IMR-90 (cell line): ENCODE measurements at regions not wholly inside any gene's neighbourhood (a gene's known extent, or its start where the extent isn't known, plus 50 kb on each side); places are given as distances from the start of the nearest gene placed in this dataset.

Source experiments
- ATAC-seq: fragments of 200-7000 bp; cut with Tn5 transposase; 2 replicates; pipeline ENCODE4 v1.9.1; 2020; ENCODE audit warnings: low read depth, mild to moderate bottlenecking, moderate library complexity
- BruUV-seq: library from RNA; stranded (reverse); fragments of 400-500 nt; replicated peaks from 2 replicates; lab custom pipeline; 2021; lab: Mats Ljungman, UMichigan
- CTCF ChIA-PET: fragments of 300-600 bp; formaldehyde crosslinking; extraction: SDS; loops from one replicate; lab custom pipeline; 2021; ENCODE audit warnings: antibody characterized with exemption; lab: Yijun Ruan, JAX
- POLR2A ChIA-PET: fragments of 300-600 bp; sonication (Branson Sonifier 250); formaldehyde crosslinking; loops from one replicate; lab custom pipeline; 2022; ENCODE audit warnings: antibody characterized with exemption; ENCODE audit not compliant: unreplicated experiment; lab: Charles Lee
- DNase-seq: peaks from one replicate; pipeline ENCODE4 v3.0.0; 2013
- H2AFZ ChIP-seq: replicated peaks from 2 replicates; pipeline ENCODE3; 2013; ENCODE audit warnings: low read length, mild to moderate bottlenecking; ENCODE audit not compliant: poor library complexity
- H2AK5ac ChIP-seq: 2 replicates; pipeline ENCODE4 v1.6.1; 2013; ENCODE audit warnings: low read depth, low read length, inconsistent platforms
- H2AK9ac ChIP-seq: replicated peaks from 2 replicates; pipeline ENCODE3; 2013; ENCODE audit warnings: mild to moderate bottlenecking, low read depth, low read length, moderate library complexity; ENCODE audit not compliant: poor library complexity
- H2BK120ac ChIP-seq: 2 replicates; pipeline ENCODE4 v1.6.1; 2013; ENCODE audit warnings: low read depth, low read length, inconsistent platforms
- H2BK15ac ChIP-seq: 3 replicates; pipeline ENCODE4 v1.6.1; 2013; ENCODE audit warnings: low read depth, low read length, inconsistent platforms
- H2BK20ac ChIP-seq: 2 replicates; pipeline ENCODE4 v1.6.1; 2013; ENCODE audit warnings: low read depth, mild to moderate bottlenecking, inconsistent platforms, low read length, moderate library complexity
- H2BK5ac ChIP-seq: 2 replicates; pipeline ENCODE4 v1.6.1; 2013; ENCODE audit warnings: mild to moderate bottlenecking, low read depth, low read length, inconsistent platforms; ENCODE audit not compliant: poor library complexity, severe bottlenecking
- H3K14ac ChIP-seq: replicated peaks from 2 replicates; pipeline ENCODE4 v1.6.1; 2013; ENCODE audit warnings: low read depth, low read length, inconsistent platforms
- H3K18ac ChIP-seq: 2 replicates; pipeline ENCODE4 v1.6.1; 2013; ENCODE audit warnings: low read depth, low read length, control low read depth
- H3K23ac ChIP-seq: 2 replicates; pipeline ENCODE4 v1.6.1; 2013; ENCODE audit warnings: low read depth, low read length, inconsistent platforms
- H3K27ac ChIP-seq: 2 replicates; pipeline ENCODE4 v1.5.1; 2013; ENCODE audit warnings: mild to moderate bottlenecking, control low read depth, low read length; ENCODE audit not compliant: insufficient read depth
- H3K27me3 ChIP-seq: 2 replicates; pipeline ENCODE4 v1.6.1; 2013; ENCODE audit warnings: low read length; ENCODE audit not compliant: control insufficient read depth, insufficient read depth
- H3K36me3 ChIP-seq: 2 replicates; pipeline ENCODE4 v1.6.1; 2013; ENCODE audit warnings: low read length, mixed read lengths; ENCODE audit not compliant: control insufficient read depth, insufficient read depth
- H3K4ac ChIP-seq: 2 replicates; pipeline ENCODE4 v1.6.1; 2013; ENCODE audit warnings: low read depth, low read length, inconsistent platforms
- H3K4me1 ChIP-seq: 2 replicates; pipeline ENCODE4 v1.6.1; 2013; ENCODE audit warnings: low read length, mixed read lengths; ENCODE audit not compliant: control insufficient read depth, insufficient read depth
- H3K4me2 ChIP-seq: 2 replicates; pipeline ENCODE4 v1.6.1; 2013; ENCODE audit warnings: low read depth, mild to moderate bottlenecking, control low read depth, low read length, moderate library complexity
- H3K4me3 ChIP-seq: 2 replicates; pipeline ENCODE4 v1.5.1; 2013; ENCODE audit warnings: low read depth, mild to moderate bottlenecking, control low read depth, low read length, moderate library complexity; ENCODE audit not compliant: insufficient read depth
- H3K56ac ChIP-seq: 2 replicates; pipeline ENCODE4 v1.6.1; 2013; ENCODE audit warnings: low read length, inconsistent platforms; ENCODE audit not compliant: insufficient read depth; ENCODE audit errors: extremely low read depth
- H3K79me1 ChIP-seq, 2 experiments: 2 replicates each; pipeline ENCODE4 v1.6.1; 2013; ENCODE audit warnings: low read length in 2 of 2, inconsistent platforms in 1 of 2, low read depth in 1 of 2
- H3K9ac ChIP-seq: 2 replicates; pipeline ENCODE4 v1.6.1; 2013; ENCODE audit warnings: low read depth, low read length, control low read depth
- H3K9me1 ChIP-seq: 2 replicates; pipeline ENCODE4 v1.6.1; 2013; ENCODE audit warnings: low read length, inconsistent platforms; ENCODE audit not compliant: insufficient read depth
- H3K9me3 ChIP-seq: 2 replicates; pipeline ENCODE4 v1.6.1; 2013; ENCODE audit warnings: low read length; ENCODE audit not compliant: control insufficient read depth, insufficient read depth
- H4K20me1 ChIP-seq: 2 replicates; pipeline ENCODE4 v1.6.1; 2013; ENCODE audit warnings: low read length, inconsistent platforms; ENCODE audit not compliant: insufficient read depth
- H4K5ac ChIP-seq: 2 replicates; pipeline ENCODE4 v1.6.1; 2013; ENCODE audit warnings: mild to moderate bottlenecking, low read depth, low read length, control low read depth
- H4K8ac ChIP-seq, 2 experiments: 2 replicates each; pipeline ENCODE4 v1.6.1; 2013; ENCODE audit warnings: low read depth in 2 of 2, low read length in 2 of 2, control low read depth in 1 of 2, inconsistent platforms in 1 of 2
- H4K91ac ChIP-seq: 2 replicates; pipeline ENCODE4 v1.6.1; 2013; ENCODE audit warnings: low read depth, low read length, inconsistent platforms; ENCODE audit not compliant: insufficient read depth
- CEBPB ChIP-seq: IDR thresholded peaks from 2 replicates; pipeline ENCODE4 v1.6.1; 2012; ENCODE audit warnings: low read depth, low read length, improper control_type of control experiment
- MAFK ChIP-seq: IDR thresholded peaks from 2 replicates; pipeline ENCODE4 v1.6.1; 2012; ENCODE audit warnings: low read depth, low read length, improper control_type of control experiment
- WGBS, 2 experiments: methylation state at CpG; one replicate each; pipeline versions ENCODE4 v1.1.5 to v1.1.7; 2013; ENCODE audit warnings: missing lambda C conversion rate in 2 of 2; ENCODE audit not compliant: insufficient read length in 1 of 2; ENCODE audit errors: extremely low coverage in 2 of 2; 5-methylcytosine and 5-hydroxymethylcytosine counted together
- dilution Hi-C: fragments of 300-500 bp; cut with HindIII; formaldehyde crosslinking; loops from one replicate; pipeline ENCODE4 v1.14.3; 2018; ENCODE audit warnings: low sequenced_read_pairs; ENCODE audit not compliant: unreplicated experiment
- in situ Hi-C: fragments of 300-500 bp; cut with MboI; formaldehyde crosslinking; loops from 3 replicates; pipeline ENCODE4 v1.14.3; 2019; ENCODE audit warnings: low sequenced_read_pairs, inconsistent platforms, mixed read lengths
- intact Hi-C: fragments of 100-400 bp; cut with micrococcal nuclease; formaldehyde crosslinking; loops from 2 replicates; pipeline ENCODE4 v1.10.0; 2022

DNA sequence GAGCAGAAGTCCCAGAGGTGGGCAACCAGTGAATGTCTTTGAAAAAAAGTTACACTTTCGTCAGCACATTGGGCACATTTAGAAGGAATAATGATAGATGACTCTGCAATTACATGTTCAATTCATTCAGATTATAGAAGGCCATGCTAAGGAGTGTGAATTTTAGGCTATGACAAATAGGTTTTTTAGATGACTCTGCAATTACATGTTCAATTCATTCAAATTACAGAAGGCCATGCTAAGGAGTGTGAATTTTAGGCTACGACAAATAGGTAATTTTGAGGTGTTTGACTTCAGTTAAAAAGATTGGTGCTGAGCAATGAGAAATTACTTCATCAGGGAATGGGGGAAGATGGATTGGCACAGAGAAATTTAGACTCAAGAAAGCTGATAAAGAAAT, 744.9 kb upstream of the MMS22L start:
- H3K4me3 ChIP-seq: no peak overlapping the region
- no peaks in the 10 kb centered on the region for H3K36me3 ChIP-seq
- no peak overlapping the region for H2AFZ ChIP-seq
- no peaks in the 10 kb centered on the region for H3K9me1 ChIP-seq
- no peak overlapping the region for H2BK5ac ChIP-seq
- no peaks in the 10 kb centered on the region for H3K9me3 ChIP-seq
- no peaks in the 10 kb centered on the region for H4K20me1 ChIP-seq
- TF ChIP-seq CEBPB (no peak), MAFK (peak; percentile 28; the same call in 1 of the 2 replicates)
- BruUV-seq: no TSS peak
- no peaks in the 10 kb centered on the region for H3K27me3 ChIP-seq
- H3K79me1 ChIP-seq: no peaks in the 10 kb centered on the region
- in situ Hi-C loops (no loop called here), dilution Hi-C loops (no loop called here), intact Hi-C loops (no loop called here)
- no peak overlapping the region for H3K27ac ChIP-seq
- no CpG with 5 or more reads among the region's 2 CpGs for WGBS, 2 experiments
- no peak overlapping the region for H4K5ac ChIP-seq
- DNase-seq (no peak), ATAC-seq (no peak)
- H3K9ac ChIP-seq: no peak overlapping the region
- H4K8ac ChIP-seq: no peak overlapping the region
- no peaks in the 10 kb centered on the region for H3K4me1 ChIP-seq
- H2AK5ac ChIP-seq: no peak overlapping the region
- no peak overlapping the region for H3K4ac ChIP-seq
- no peak overlapping the region for H3K23ac ChIP-seq
- no peak overlapping the region for H3K18ac ChIP-seq
- H3K14ac ChIP-seq: no peak overlapping the region
- no peak overlapping the region for H2AK9ac ChIP-seq
- H2BK120ac ChIP-seq: no peak overlapping the region
- ChIA-PET CTCF (no interaction called here), POLR2A (no interaction called here)
- no peak overlapping the region for H2BK20ac ChIP-seq
- H4K91ac ChIP-seq: no peak overlapping the region
- no peak overlapping the region for H2BK15ac ChIP-seq
- no peak overlapping the region for H3K4me2 ChIP-seq
- H3K56ac ChIP-seq: no peak overlapping the region
